ENCODE measurements at regions not wholly inside any gene's neighbourhood (a gene's known extent, or its start where the extent isn't known, plus 50 kb on each side); places are given as distances from the start of the nearest gene placed in this dataset.

- Histone ChIP-seq H3K36me3 (ENCODE audit: control insufficient read depth, insufficient read depth, low read length) (no peaks in the 10 kb centered on the region), H3K4me3 (replicated peaks; ENCODE audit: low read depth, low read length) (no peak overlapping the region), H3K27me3 (replicated peaks; ENCODE audit: control insufficient read depth, insufficient read depth, low read length) (no peaks in the 10 kb centered on the region)
- no peak for DNase-seq (ENCODE audit: extremely low read depth, insufficient read length)
- no peak for TF ChIP-seq CTCF (IDR thresholded peaks at IDR 0.05; ENCODE audit: insufficient read depth, low read length, poor library complexity, severe bottlenecking)
These were observed 2045.3 kb upstream of the PIK3C3 start for GRCh38 chr18:39909706-39910105.

GRCh38 chr18:39886136-39886535 lies 2068.9 kb upstream of the PIK3C3 start:
- no peak for DNase-seq (ENCODE audit: extremely low read depth, insufficient read length)
- no peaks in the 10 kb centered on the region for H3K36me3 ChIP-seq (ENCODE audit: control insufficient read depth, insufficient read depth, low read length)
- no peak overlapping the region for H3K4me3 ChIP-seq (replicated peaks; ENCODE audit: low read depth, low read length)
- no peaks in the 10 kb centered on the region for H3K27me3 ChIP-seq (replicated peaks; ENCODE audit: control insufficient read depth, insufficient read depth, low read length)
- TF ChIP-seq CTCF (IDR thresholded peaks at IDR 0.05; ENCODE audit: insufficient read depth, low read length, poor library complexity, severe bottlenecking): no peak

GRCh38 chr18:39872651-39873050 lies 2082.4 kb upstream of the PIK3C3 start:
- Histone ChIP-seq H3K4me3 (replicated peaks; ENCODE audit: low read depth, low read length) (no peak overlapping the region), H3K36me3 (ENCODE audit: control insufficient read depth, insufficient read depth, low read length) (no peaks in the 10 kb centered on the region), H3K27me3 (replicated peaks; ENCODE audit: control insufficient read depth, insufficient read depth, low read length) (no peaks in the 10 kb centered on the region)
- TF ChIP-seq CTCF (IDR thresholded peaks at IDR 0.05; ENCODE audit: insufficient read depth, low read length, poor library complexity, severe bottlenecking): no peak
- DNase-seq (ENCODE audit: extremely low read depth, insufficient read length): no peak

- TF ChIP-seq CTCF (IDR thresholded peaks at IDR 0.05; ENCODE audit: insufficient read depth, low read length, poor library complexity, severe bottlenecking): no peak
- no peak for DNase-seq (ENCODE audit: extremely low read depth, insufficient read length)
- Histone ChIP-seq H3K4me3 (replicated peaks; ENCODE audit: low read depth, low read length) (no peak overlapping the region), H3K27me3 (replicated peaks; ENCODE audit: control insufficient read depth, insufficient read depth, low read length) (no peaks in the 10 kb centered on the region), H3K36me3 (ENCODE audit: control insufficient read depth, insufficient read depth, low read length) (no peaks in the 10 kb centered on the region)
These were observed 2083.1 kb upstream of the PIK3C3 start for GRCh38 chr18:39871961-39872360.

- no peak for DNase-seq (ENCODE audit: extremely low read depth, insufficient read length)
- Histone ChIP-seq H3K4me3 (replicated peaks; ENCODE audit: low read depth, low read length) (no peak overlapping the region), H3K27me3 (replicated peaks; ENCODE audit: control insufficient read depth, insufficient read depth, low read length) (no peaks in the 10 kb centered on the region), H3K36me3 (ENCODE audit: control insufficient read depth, insufficient read depth, low read length) (no peaks in the 10 kb centered on the region)
- no peak for TF ChIP-seq CTCF (IDR thresholded peaks at IDR 0.05; ENCODE audit: insufficient read depth, low read length, poor library complexity, severe bottlenecking)
These were observed 2084.4 kb upstream of the PIK3C3 start for GRCh38 chr18:39870591-39870990.

GRCh38 chr18:39863916-39864315 lies 2091.1 kb upstream of the PIK3C3 start:
- DNase-seq (ENCODE audit: extremely low read depth, insufficient read length): no peak
- Histone ChIP-seq H3K27me3 (replicated peaks; ENCODE audit: control insufficient read depth, insufficient read depth, low read length) (no peaks in the 10 kb centered on the region), H3K36me3 (ENCODE audit: control insufficient read depth, insufficient read depth, low read length) (no peaks in the 10 kb centered on the region), H3K4me3 (replicated peaks; ENCODE audit: low read depth, low read length) (no peak overlapping the region)
- TF ChIP-seq CTCF (IDR thresholded peaks at IDR 0.05; ENCODE audit: insufficient read depth, low read length, poor library complexity, severe bottlenecking): no peak

Measured in GM06990 (cell line).